Calu3 (cell line): ENCODE measurements at regions not wholly inside any gene's neighbourhood (a gene's known extent, or its start where the extent isn't known, plus 50 kb on each side); places are given as distances from the start of the nearest gene placed in this dataset.

ENCODE experiments used
- BruUV-seq: library from RNA; stranded (reverse); fragments of 400-500 nt; replicated peaks from 2 replicates; lab custom pipeline; 2021; lab: Mats Ljungman, UMichigan
- CTCF ChIA-PET: fragments of 300-600 bp; sonication (Branson Sonifier 250); formaldehyde crosslinking; loops from one replicate; lab custom pipeline; 2022; ENCODE audit warnings: antibody characterized with exemption; lab: Charles Lee
- DNase-seq: peaks from one replicate; pipeline ENCODE4 v3.0.0; 2022
- H3K27ac Mint-ChIP-seq: one replicate; pipeline ENCODE4 v1.8.0; 2022; ENCODE audit warnings: mixed read lengths; ENCODE audit not compliant: unreplicated experiment
- H3K27me3 Mint-ChIP-seq: one replicate; pipeline ENCODE4 v1.8.0; 2022; ENCODE audit warnings: mixed read lengths; ENCODE audit not compliant: unreplicated experiment
- H3K36me3 Mint-ChIP-seq: one replicate; pipeline ENCODE4 v1.8.0; 2022; ENCODE audit warnings: mild to moderate bottlenecking, moderate library complexity, mixed read lengths; ENCODE audit not compliant: insufficient read depth, unreplicated experiment
- H3K4me1 Mint-ChIP-seq: one replicate; pipeline ENCODE4 v1.8.0; 2022; ENCODE audit warnings: mild to moderate bottlenecking, low read depth, mixed read lengths; ENCODE audit not compliant: unreplicated experiment
- H3K4me3 Mint-ChIP-seq: one replicate; pipeline ENCODE4 v1.8.0; 2022; ENCODE audit warnings: mild to moderate bottlenecking, low read depth, moderate library complexity, mixed read lengths; ENCODE audit not compliant: unreplicated experiment
- H3K9me3 Mint-ChIP-seq: one replicate; pipeline ENCODE4 v1.8.0; 2022; ENCODE audit warnings: low read depth, mixed read lengths; ENCODE audit not compliant: unreplicated experiment
- intact Hi-C: fragments of 100-400 bp; cut with micrococcal nuclease; formaldehyde crosslinking; loops from one replicate; pipeline ENCODE4 v1.10.0; 2022; ENCODE audit not compliant: unreplicated experiment
- TF ChIP-seq, protein P1 (sequence below): fragments of 200-600 bp; IDR thresholded peaks from one replicate; pipeline ENCODE4 v1.8.0; 2022; ENCODE audit warnings: antibody characterized with exemption; ENCODE audit not compliant: unreplicated experiment

- TF ChIP-seq, protein P1, sequence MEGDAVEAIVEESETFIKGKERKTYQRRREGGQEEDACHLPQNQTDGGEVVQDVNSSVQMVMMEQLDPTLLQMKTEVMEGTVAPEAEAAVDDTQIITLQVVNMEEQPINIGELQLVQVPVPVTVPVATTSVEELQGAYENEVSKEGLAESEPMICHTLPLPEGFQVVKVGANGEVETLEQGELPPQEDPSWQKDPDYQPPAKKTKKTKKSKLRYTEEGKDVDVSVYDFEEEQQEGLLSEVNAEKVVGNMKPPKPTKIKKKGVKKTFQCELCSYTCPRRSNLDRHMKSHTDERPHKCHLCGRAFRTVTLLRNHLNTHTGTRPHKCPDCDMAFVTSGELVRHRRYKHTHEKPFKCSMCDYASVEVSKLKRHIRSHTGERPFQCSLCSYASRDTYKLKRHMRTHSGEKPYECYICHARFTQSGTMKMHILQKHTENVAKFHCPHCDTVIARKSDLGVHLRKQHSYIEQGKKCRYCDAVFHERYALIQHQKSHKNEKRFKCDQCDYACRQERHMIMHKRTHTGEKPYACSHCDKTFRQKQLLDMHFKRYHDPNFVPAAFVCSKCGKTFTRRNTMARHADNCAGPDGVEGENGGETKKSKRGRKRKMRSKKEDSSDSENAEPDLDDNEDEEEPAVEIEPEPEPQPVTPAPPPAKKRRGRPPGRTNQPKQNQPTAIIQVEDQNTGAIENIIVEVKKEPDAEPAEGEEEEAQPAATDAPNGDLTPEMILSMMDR = no peak
- no peak overlapping the region for H3K27ac Mint-ChIP-seq
- H3K4me1 Mint-ChIP-seq = no peaks in the 10 kb centered on the region
- BruUV-seq = no TSS peak
- H3K9me3 Mint-ChIP-seq = no peaks in the 10 kb centered on the region
- no peaks in the 10 kb centered on the region for H3K36me3 Mint-ChIP-seq
- H3K27me3 Mint-ChIP-seq = no peaks in the 10 kb centered on the region
- H3K4me3 Mint-ChIP-seq = no peak overlapping the region
- intact Hi-C loops = no loop called here
- CTCF ChIA-PET = no interaction called here
- DNase-seq = no peak
Measured at GRCh38 chr4:129327637-129328036, 231.7 kb downstream of the C4orf33 start.

DNA sequence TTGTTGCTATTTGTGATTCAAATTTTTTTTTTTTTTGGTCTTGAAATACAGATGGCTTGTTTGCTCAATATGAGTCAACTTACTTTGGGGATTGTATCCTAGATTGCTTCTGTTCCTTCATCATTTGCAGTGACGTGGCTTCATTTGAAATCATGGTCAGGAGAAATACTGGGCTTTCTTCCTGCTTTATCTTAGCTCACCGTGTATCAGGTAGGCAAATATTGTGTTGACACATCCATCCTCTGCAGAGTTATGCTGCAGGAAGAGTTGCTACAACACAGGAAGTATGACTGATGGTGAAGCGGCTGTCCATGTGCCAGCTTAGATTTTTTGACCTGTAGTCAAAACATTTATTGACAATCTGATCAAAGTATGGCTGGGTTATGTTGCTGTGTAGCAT is 232.2 kb downstream of the C4orf33 start:
- CTCF ChIA-PET = no interaction called here
- H3K4me1 Mint-ChIP-seq = no peaks in the 10 kb centered on the region
- no peaks in the 10 kb centered on the region for H3K9me3 Mint-ChIP-seq
- no TSS peak for BruUV-seq
- intact Hi-C loops = no loop called here
- no peak overlapping the region for H3K27ac Mint-ChIP-seq
- no peak for DNase-seq
- no peaks in the 10 kb centered on the region for H3K27me3 Mint-ChIP-seq
- H3K36me3 Mint-ChIP-seq = no peaks in the 10 kb centered on the region
- H3K4me3 Mint-ChIP-seq = no peak overlapping the region
- TF ChIP-seq, protein P1 = no peak

GRCh38 chr4:129334136-129334535 is 238.2 kb downstream of the C4orf33 start:
- intact Hi-C loops = no loop called here
- H3K36me3 Mint-ChIP-seq = no peaks in the 10 kb centered on the region
- TF ChIP-seq, protein P1 = no peak
- DNase-seq = no peak
- BruUV-seq = no TSS peak
- no peak overlapping the region for H3K27ac Mint-ChIP-seq
- no peaks in the 10 kb centered on the region for H3K4me1 Mint-ChIP-seq
- H3K27me3 Mint-ChIP-seq = no peaks in the 10 kb centered on the region
- CTCF ChIA-PET = no interaction called here
- no peaks in the 10 kb centered on the region for H3K9me3 Mint-ChIP-seq
- H3K4me3 Mint-ChIP-seq = no peak overlapping the region

GRCh38 chr4:129335276-129335675 is 239.3 kb downstream of the C4orf33 start:
- no peak for DNase-seq
- Mint-ChIP-seq H3K27ac (no peak overlapping the region), H3K27me3 (no peaks in the 10 kb centered on the region), H3K36me3 (no peaks in the 10 kb centered on the region), H3K4me1 (no peaks in the 10 kb centered on the region), H3K9me3 (no peaks in the 10 kb centered on the region), H3K4me3 (no peak overlapping the region)
- no TSS peak for BruUV-seq
- TF ChIP-seq, protein P1 = no peak
- intact Hi-C loops = no loop called here
- CTCF ChIA-PET = no interaction called here
